Keratinocyte (primary cell): ENCODE measurements at regions not wholly inside any gene's neighbourhood (a gene's known extent, or its start where the extent isn't known, plus 50 kb on each side); places are given as distances from the start of the nearest gene placed in this dataset.

Experiments
- CTCF ChIP-seq, 3 experiments: IDR thresholded peaks in 1 of 3; conservative IDR thresholded peaks in 1 of 3; optimal IDR thresholded peaks in 1 of 3; 2 replicates in 2 of 3; 3 replicates in 1 of 3; pipeline versions ENCODE3 to v1.5.1; 2011; ENCODE audit warnings: low read length in 3 of 3, mild to moderate bottlenecking in 3 of 3, moderate library complexity in 2 of 3, control low read depth in 1 of 3, inconsistent platforms in 1 of 3; ENCODE audit not compliant: insufficient read depth in 2 of 3; ENCODE audit errors: extremely low read depth in 1 of 3
- EZH2 ChIP-seq: IDR thresholded peaks from one replicate; pipeline ENCODE4 v1.6.1; 2012; ENCODE audit warnings: inconsistent platforms, mild to moderate bottlenecking, low read length, moderate library complexity

DNA sequence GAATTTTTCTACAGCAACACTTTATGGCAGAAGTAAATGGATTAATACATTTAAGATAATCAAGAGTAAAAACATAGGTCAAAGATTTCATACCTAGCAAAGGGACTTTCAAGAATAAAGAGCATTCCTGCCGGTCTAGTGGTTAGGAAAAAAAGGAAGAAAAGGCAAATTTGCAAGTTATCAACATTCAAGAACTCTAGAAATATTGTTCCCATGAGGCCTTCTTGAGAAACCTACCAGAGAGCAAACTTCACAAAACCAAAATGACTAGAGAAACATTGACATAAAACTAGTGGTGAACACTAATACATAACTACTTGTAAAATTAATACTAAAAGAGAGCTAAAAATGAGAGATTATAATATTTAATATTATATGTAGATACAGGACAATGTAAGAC is 320.2 kb upstream of the RGMB start:
- TF ChIP-seq CTCF (optimal IDR thresholded peaks at IDR 0.05 in 1 of 3, IDR thresholded peaks at IDR 0.05 in 1 of 3, conservative IDR thresholded peaks at IDR 0.05 in 1 of 3; ENCODE audit: extremely low read depth in 1 of 3, insufficient read depth in 2 of 3, low read length in 3 of 3) (no peak), EZH2 (no peak)
